ENCODE measurements at regions not wholly inside any gene's neighbourhood (a gene's known extent, or its start where the extent isn't known, plus 50 kb on each side); places are given as distances from the start of the nearest gene placed in this dataset.

DNA sequence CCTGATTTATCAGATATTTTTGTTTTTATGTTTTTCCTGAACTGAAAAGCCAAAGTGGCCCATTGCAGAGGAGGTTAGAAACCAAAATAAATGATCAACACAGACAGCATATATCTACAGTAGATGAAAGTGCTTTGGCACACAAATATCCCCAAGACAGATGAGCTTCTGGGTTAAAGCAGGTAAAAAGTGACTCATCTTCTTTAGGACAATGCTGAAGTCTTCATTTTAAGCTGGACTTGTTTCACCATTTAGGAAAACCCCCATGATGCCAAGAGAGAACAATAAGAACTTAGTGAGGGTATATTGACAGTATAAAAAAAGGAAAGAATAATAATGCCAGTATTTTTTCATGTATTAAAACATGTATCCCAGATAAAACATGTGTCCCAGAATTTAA lies 100.8 kb upstream of the OR9G4 start:
- Histone ChIP-seq H3K9me3 (ENCODE audit: low read depth) (no peaks in the 10 kb centered on the region), H3K79me2 (no peaks in the 10 kb centered on the region), H3K27ac (no peak overlapping the region), H2AFZ (no peak overlapping the region), H4K20me1 (ENCODE audit: insufficient read depth, poor library complexity, severe bottlenecking) (no peaks in the 10 kb centered on the region), H3K4me3 (no peak overlapping the region), H3K9me2 (replicated peaks; ENCODE audit: insufficient read depth) (no peaks in the 10 kb centered on the region), H3K36me3 (replicated peaks; ENCODE audit: insufficient read depth, low read depth) (no peaks in the 10 kb centered on the region), H3K4me2 (no peak overlapping the region), H3K27me3 (no peaks in the 10 kb centered on the region), H3K4me1 (ENCODE audit: insufficient read depth) (no peaks in the 10 kb centered on the region)
- DNase-seq (ENCODE audit: low spot score) = no peak
- no peak for TF ChIP-seq EZH2 (IDR thresholded peaks at IDR 0.05; ENCODE audit: borderline replicate concordance)

DNA sequence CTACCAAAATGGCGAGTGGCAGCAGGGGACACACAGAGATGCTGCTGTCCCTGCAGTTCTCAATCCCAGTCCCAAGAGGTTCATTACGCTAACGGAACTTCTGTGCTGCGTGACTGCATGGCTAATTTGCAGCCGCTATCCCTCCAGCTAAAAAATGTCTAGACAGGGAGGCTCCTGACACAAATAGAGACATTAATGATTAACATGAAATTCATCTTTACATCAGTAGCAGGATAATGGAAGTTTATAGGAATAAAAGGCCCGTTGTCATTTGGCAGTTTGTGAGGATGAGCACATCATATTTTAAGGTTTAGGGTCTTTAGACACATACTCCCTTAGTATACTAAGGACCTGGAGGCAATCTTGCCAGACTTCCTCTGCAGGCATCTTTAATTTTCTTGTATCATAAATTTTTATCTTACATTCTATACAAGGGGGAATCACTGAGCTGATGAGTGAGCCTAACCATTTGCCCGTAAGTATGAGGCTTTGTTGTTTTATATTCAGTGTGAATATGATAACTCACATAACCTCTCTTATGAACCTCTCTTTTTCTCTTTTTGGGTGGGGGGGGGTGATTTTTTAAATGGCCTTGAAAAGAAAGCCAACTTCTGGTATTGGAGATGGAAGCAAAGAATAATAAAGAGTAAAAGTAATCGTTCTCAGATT lies 99.8 kb upstream of the OR9G4 start:
- H3K4me2 ChIP-seq = no peak overlapping the region
- TF ChIP-seq, protein P1, sequence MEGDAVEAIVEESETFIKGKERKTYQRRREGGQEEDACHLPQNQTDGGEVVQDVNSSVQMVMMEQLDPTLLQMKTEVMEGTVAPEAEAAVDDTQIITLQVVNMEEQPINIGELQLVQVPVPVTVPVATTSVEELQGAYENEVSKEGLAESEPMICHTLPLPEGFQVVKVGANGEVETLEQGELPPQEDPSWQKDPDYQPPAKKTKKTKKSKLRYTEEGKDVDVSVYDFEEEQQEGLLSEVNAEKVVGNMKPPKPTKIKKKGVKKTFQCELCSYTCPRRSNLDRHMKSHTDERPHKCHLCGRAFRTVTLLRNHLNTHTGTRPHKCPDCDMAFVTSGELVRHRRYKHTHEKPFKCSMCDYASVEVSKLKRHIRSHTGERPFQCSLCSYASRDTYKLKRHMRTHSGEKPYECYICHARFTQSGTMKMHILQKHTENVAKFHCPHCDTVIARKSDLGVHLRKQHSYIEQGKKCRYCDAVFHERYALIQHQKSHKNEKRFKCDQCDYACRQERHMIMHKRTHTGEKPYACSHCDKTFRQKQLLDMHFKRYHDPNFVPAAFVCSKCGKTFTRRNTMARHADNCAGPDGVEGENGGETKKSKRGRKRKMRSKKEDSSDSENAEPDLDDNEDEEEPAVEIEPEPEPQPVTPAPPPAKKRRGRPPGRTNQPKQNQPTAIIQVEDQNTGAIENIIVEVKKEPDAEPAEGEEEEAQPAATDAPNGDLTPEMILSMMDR (IDR thresholded peaks at IDR 0.05; ENCODE audit: poor library complexity) = no peak
- no peaks in the 10 kb centered on the region for H3K4me1 ChIP-seq (ENCODE audit: insufficient read depth)
- H4K20me1 ChIP-seq (ENCODE audit: insufficient read depth, poor library complexity, severe bottlenecking) = no peaks in the 10 kb centered on the region
- no peaks in the 10 kb centered on the region for H3K36me3 ChIP-seq (replicated peaks; ENCODE audit: insufficient read depth, low read depth)
- H3K27me3 ChIP-seq = no peaks in the 10 kb centered on the region
- WGBS (ENCODE audit: low lambda C conversion rate, missing lambda C conversion rate) = 80% methylated on average over 8 of the region's 8 CpGs
- H3K9me2 ChIP-seq (replicated peaks; ENCODE audit: insufficient read depth) = no peaks in the 10 kb centered on the region
- no peak overlapping the region for H3K4me3 ChIP-seq
- DNase-seq (ENCODE audit: low spot score) = no peak
- no peak overlapping the region for H3K27ac ChIP-seq
- no peaks in the 10 kb centered on the region for H3K79me2 ChIP-seq
- H2AFZ ChIP-seq = no peak overlapping the region
- H3K9me3 ChIP-seq (ENCODE audit: low read depth) = no peaks in the 10 kb centered on the region

DNA sequence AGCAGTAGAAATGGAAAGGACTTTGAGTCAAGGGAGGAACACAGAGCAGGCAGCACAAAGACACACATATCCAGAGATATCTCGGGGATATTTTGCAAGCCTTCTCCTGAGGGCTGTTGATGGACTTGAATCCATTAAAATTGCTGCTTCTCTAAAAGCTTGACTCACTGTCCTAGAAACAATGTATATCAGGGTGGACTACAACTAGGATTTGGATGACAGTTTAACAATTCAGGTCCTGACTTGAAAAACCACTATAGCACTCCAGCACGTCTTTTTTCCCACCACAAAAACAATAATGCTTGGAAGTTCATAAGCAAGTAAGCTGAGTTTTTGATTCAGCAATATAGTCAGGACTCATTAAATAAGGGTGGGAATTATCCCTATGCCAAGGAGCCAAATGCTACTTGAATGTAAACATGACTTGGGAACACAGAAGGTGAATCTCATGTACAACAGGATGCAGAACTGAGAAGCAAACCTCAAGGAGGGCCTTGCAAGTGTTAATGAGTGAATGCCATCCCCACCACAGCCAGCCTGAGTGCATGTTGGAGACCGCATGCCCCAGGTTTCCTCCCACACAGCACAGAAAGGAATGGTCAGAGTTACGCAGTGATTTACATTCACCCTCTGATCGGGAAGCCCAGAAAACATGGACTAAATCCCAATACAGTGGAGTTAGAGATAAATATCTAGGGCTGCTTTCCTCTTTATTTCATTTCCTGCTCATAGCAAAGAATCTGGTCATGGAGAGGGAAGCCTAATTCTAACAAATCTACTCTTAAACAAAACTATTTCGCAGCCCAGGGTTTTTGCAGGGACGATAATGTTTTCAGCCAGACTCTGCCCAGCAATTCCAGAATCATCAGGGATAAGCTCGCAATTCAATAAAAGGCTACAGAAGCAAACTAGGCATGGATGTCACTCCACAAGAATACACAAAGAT lies 98.4 kb upstream of the OR9G4 start:
- TF ChIP-seq EZH2 (IDR thresholded peaks at IDR 0.05; ENCODE audit: borderline replicate concordance) = no peak
- no peak for TF ChIP-seq EZH2phosphoT487 (IDR thresholded peaks at IDR 0.05; ENCODE audit: low read depth, severe bottlenecking, unreplicated experiment)
- TF ChIP-seq, protein P1 (IDR thresholded peaks at IDR 0.05; ENCODE audit: poor library complexity) = no peak
- Histone ChIP-seq H4K20me1 (ENCODE audit: insufficient read depth, poor library complexity, severe bottlenecking) (no peaks in the 10 kb centered on the region), H3K4me2 (no peak overlapping the region), H3K4me1 (ENCODE audit: insufficient read depth) (peaks cover under 1% of the 10 kb centered on the region), H3K79me2 (no peaks in the 10 kb centered on the region), H3K9me3 (ENCODE audit: low read depth) (no peaks in the 10 kb centered on the region), H3K9me2 (replicated peaks; ENCODE audit: insufficient read depth) (no peaks in the 10 kb centered on the region), H3K36me3 (replicated peaks; ENCODE audit: insufficient read depth, low read depth) (no peaks in the 10 kb centered on the region), H3K27ac (no peak overlapping the region), H2AFZ (no peak overlapping the region), H3K27me3 (no peaks in the 10 kb centered on the region), H3K4me3 (no peak overlapping the region)
- WGBS (ENCODE audit: low lambda C conversion rate, missing lambda C conversion rate) = 71% methylated on average over 8 of the region's 8 CpGs
- DNase-seq (ENCODE audit: low spot score) = no peak

DNA sequence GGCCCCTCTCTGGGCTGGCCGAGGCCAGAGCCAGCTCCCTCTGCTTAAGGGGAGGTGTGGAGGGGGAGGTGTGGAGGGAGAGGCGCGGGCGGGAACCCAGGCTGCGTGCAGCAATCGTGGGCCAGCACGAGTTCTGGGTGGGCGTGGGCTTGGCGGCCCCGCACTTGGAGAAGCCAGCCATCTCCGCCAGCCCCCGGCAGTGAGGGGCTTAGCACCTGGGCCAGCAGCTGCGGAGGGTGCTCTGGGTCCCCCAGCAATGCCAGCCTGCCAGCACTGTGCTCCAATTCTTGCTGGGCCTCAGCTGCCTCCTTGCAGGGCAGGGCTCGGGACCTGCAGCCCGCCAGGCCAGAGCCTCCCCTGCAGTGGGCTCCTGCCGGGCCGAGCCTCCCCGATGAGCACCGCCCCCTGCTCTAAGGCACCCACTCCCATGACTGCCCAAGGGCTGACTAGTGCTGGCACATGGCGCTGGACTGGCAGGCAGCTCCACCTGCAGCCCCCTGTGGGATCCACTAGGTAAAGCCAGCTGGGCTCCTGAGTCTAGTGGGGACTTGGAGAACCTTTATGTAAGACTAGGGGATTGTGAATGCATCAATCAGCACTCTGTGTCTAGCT lies 96.7 kb upstream of the OR9G4 start:
- H3K79me2 ChIP-seq = no peaks in the 10 kb centered on the region
- H2AFZ ChIP-seq = no peak overlapping the region
- WGBS (ENCODE audit: low lambda C conversion rate, missing lambda C conversion rate) = 92% methylated on average over 13 of the region's 20 CpGs
- H3K4me1 ChIP-seq (ENCODE audit: insufficient read depth) = peaks cover 6% of the 10 kb centered on the region
- TF ChIP-seq EZH2phosphoT487 (IDR thresholded peaks at IDR 0.05; ENCODE audit: low read depth, severe bottlenecking, unreplicated experiment) (no peak), EZH2 (IDR thresholded peaks at IDR 0.05; ENCODE audit: borderline replicate concordance) (no peak)
- H3K9me2 ChIP-seq (replicated peaks; ENCODE audit: insufficient read depth) = no peaks in the 10 kb centered on the region
- H4K20me1 ChIP-seq (ENCODE audit: insufficient read depth, poor library complexity, severe bottlenecking) = no peaks in the 10 kb centered on the region
- H3K27me3 ChIP-seq = no peaks in the 10 kb centered on the region
- no peaks in the 10 kb centered on the region for H3K9me3 ChIP-seq (ENCODE audit: low read depth)
- H3K36me3 ChIP-seq (replicated peaks; ENCODE audit: insufficient read depth, low read depth) = no peaks in the 10 kb centered on the region
- H3K4me2 ChIP-seq = no peak overlapping the region
- no peak for DNase-seq (ENCODE audit: low spot score)
- no peak overlapping the region for H3K27ac ChIP-seq
- no peak overlapping the region for H3K4me3 ChIP-seq

All from hepatocyte (in vitro differentiated cells).